ENCODE measurements at regions not wholly inside any gene's neighbourhood (a gene's known extent, or its start where the extent isn't known, plus 50 kb on each side); places are given as distances from the start of the nearest gene placed in this dataset.

DNA sequence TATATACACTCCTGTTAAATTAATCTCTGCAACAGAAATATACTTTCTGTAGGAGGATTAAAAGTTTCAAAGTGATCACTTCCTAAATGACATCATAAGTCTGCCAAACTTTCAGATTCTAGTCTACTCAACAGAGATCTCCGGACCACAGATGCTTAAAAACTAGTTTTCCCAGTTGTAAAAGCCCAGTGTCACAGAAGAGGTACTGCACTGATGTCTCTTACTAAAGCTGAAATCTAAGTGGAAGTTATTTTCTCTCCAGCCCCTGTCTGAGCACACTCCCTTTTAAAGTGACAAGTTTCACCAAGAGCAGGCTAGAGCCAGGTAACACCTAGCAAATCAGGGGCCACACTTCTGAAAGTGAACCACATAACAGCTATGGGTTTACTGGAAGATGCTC, 71.6 kb upstream of the DST start:
- peak overlapping the region; percentile 75 to 87 for H3K27ac ChIP-seq
- no peaks in the 10 kb centered on the region for H3K9me3 ChIP-seq
- H3K4me2 ChIP-seq = peak overlapping the region; percentile 74
- DNase-seq (ENCODE audit: low read depth in 1 of 2, low spot score in 1 of 2) = no peak
- H3K4me1 ChIP-seq = peaks cover 64% of the 10 kb centered on the region
- ATAC-seq = peak; percentile 71 to 74; a peak in 5 of 6 replicates
- TF ChIP-seq MYC (IDR thresholded peaks at IDR 0.05; ENCODE audit: borderline replicate concordance, low read length) = no peak
- no peak for TF ChIP-seq NR3C1 (IDR thresholded peaks at IDR 0.05)
- TF ChIP-seq FOSB (CRISPR knock-in tag; IDR thresholded peaks at IDR 0.05) = no peak
- TF ChIP-seq NPAS2 (CRISPR knock-in tag; IDR thresholded peaks at IDR 0.05; ENCODE audit: borderline replicate concordance) = no peak
- no peak for TF ChIP-seq RNF2 (IDR thresholded peaks at IDR 0.05; ENCODE audit: borderline replicate concordance, low read depth)
- TF ChIP-seq HDAC2 (IDR thresholded peaks at IDR 0.05) = no peak
- TF ChIP-seq, protein P1, sequence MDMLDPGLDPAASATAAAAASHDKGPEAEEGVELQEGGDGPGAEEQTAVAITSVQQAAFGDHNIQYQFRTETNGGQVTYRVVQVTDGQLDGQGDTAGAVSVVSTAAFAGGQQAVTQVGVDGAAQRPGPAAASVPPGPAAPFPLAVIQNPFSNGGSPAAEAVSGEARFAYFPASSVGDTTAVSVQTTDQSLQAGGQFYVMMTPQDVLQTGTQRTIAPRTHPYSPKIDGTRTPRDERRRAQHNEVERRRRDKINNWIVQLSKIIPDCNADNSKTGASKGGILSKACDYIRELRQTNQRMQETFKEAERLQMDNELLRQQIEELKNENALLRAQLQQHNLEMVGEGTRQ (IDR thresholded peaks at IDR 0.05) = no peak
- TF ChIP-seq NFE2L2 (conservative IDR thresholded peaks at IDR 0.05; ENCODE audit: low read length) = no peak
- no peak for TF ChIP-seq CHD4 (IDR thresholded peaks at IDR 0.05; ENCODE audit: borderline replicate concordance)
- TF ChIP-seq, protein P2, sequence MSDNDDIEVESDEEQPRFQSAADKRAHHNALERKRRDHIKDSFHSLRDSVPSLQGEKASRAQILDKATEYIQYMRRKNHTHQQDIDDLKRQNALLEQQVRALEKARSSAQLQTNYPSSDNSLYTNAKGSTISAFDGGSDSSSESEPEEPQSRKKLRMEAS (IDR thresholded peaks at IDR 0.05) = no peak
- TF ChIP-seq POLR2AphosphoS2 (conservative IDR thresholded peaks at IDR 0.05; ENCODE audit: low read length) = no peak
- CTCF ChIA-PET = interaction anchor here (0.8 to 6.9 kb wide), 5 partner anchors 15 to 353 kb away, joined by 3 to 67 read pairs (median 6); no protein-coding TSS in a partner anchor
- WGBS (ENCODE audit: missing lambda C conversion rate) = 17% methylated on average over 1 of the region's 1 CpG
- no peak for FAIRE-seq
- H3K4me3 ChIP-seq = no peak overlapping the region
- POLR2A ChIA-PET = interaction anchor here (0.5 kb wide), 1 partner anchor 26 kb away, joined by 3 read pairs; no protein-coding TSS in a partner anchor

DNA sequence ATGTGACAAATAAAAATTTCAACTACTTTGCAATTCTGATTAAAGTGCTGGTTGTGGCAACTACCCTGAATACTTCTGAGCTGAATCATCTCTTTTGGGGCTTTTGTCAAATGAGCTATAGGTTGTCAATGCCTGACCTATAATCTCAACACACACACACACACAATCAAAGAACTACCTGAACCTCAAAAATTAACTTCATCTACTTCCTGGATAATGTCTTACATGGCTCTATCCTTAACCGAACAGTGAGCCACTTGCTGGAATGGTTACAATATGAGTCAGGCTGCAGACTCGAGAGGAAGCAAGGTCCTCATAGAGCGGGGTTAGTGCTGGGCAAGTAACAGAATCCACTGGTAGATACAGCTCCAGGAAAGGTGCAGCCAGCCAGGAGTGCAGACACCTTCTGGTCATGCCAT, 70.6 kb upstream of the DST start:
- no peak for FAIRE-seq
- H3K4me3 ChIP-seq = no peak overlapping the region
- CTCF ChIA-PET = interaction anchor here (0.7 to 6.9 kb wide), 8 partner anchors 15 to 352 kb away, joined by 3 to 67 read pairs (median 6); no protein-coding TSS in a partner anchor
- no peaks in the 10 kb centered on the region for H3K9me3 ChIP-seq
- 5% methylated on average over 3 of the region's 3 CpGs for WGBS (ENCODE audit: missing lambda C conversion rate)
- peaks cover 74% of the 10 kb centered on the region for H3K4me1 ChIP-seq
- peak; percentile 85 to 92 for ATAC-seq
- no peak for TF ChIP-seq RAD21 (conservative IDR thresholded peaks at IDR 0.05 in 1 of 2, IDR thresholded peaks at IDR 0.05 in 1 of 2)
- no peak for TF ChIP-seq MAFK (IDR thresholded peaks at IDR 0.05; ENCODE audit: partially characterized antibody)
- TF ChIP-seq, protein P2 (IDR thresholded peaks at IDR 0.05) = 0 out of 2 replicates have a peak, but pooled peaks have one; percentile 18
- no peak for TF ChIP-seq FOSL2 (IDR thresholded peaks at IDR 0.05)
- peak; percentile 51 for TF ChIP-seq FOSL2 (CRISPR knock-in tag; IDR thresholded peaks at IDR 0.05)
- TF ChIP-seq JUNB (IDR thresholded peaks at IDR 0.05) = peak; percentile 28; the same call in 1 of the 2 replicates
- peak in 1 of 2 experiments; percentile 72 for DNase-seq (ENCODE audit: low read depth in 1 of 2, low spot score in 1 of 2)
- POLR2A ChIA-PET = interaction anchor here (0.7 kb wide), 1 partner anchor 102 kb away, joined by 9 read pairs; no protein-coding TSS in a partner anchor
- H3K4me2 ChIP-seq = peak overlapping the region; percentile 74
- H3K27ac ChIP-seq = peak overlapping the region; percentile 75 to 87

DNA sequence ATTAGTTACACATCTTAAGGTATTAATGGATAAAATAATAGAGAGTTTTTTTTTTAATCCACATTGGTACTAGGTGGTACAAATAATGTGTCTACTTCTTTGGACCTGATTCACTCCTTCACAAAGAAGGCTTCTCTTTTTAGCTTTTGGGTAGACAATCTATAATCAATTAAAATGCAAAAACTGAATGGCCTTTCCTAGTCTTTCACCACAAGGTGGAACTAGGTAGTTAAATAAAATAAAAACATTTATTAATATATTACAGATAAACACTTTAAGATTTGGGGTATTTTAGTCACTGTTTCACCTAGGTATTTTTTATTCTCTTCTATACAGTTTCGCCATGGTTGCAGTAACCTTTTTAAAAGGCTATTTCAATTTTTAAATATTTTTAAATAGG, 68.3 kb upstream of the DST start:
- TF ChIP-seq RAD21 (conservative IDR thresholded peaks at IDR 0.05 in 1 of 2, IDR thresholded peaks at IDR 0.05 in 1 of 2) (0 out of 5 replicates have a peak, but pooled peaks of 1 of the 2 experiments have one; percentile 19), RARB (CRISPR knock-in tag; IDR thresholded peaks at IDR 0.05) (no peak), MYC (IDR thresholded peaks at IDR 0.05; ENCODE audit: borderline replicate concordance, low read length) (no peak), MAZ (IDR thresholded peaks at IDR 0.05; ENCODE audit: borderline replicate concordance, low read depth, low read length) (no peak), TFCP2L1 (CRISPR knock-in tag; IDR thresholded peaks at IDR 0.05) (no peak), FOSB (CRISPR knock-in tag; IDR thresholded peaks at IDR 0.05) (no peak), ZSCAN20 (CRISPR knock-in tag; IDR thresholded peaks at IDR 0.05) (no peak), NR3C1 (IDR thresholded peaks at IDR 0.05) (no peak)
- TF ChIP-seq, protein P3, sequence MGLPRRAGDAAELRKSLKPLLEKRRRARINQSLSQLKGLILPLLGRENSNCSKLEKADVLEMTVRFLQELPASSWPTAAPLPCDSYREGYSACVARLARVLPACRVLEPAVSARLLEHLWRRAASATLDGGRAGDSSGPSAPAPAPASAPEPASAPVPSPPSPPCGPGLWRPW (IDR thresholded peaks at IDR 0.05) = no peak
- TF ChIP-seq, protein P1 (IDR thresholded peaks at IDR 0.05) = no peak
- TF ChIP-seq, protein P4, sequence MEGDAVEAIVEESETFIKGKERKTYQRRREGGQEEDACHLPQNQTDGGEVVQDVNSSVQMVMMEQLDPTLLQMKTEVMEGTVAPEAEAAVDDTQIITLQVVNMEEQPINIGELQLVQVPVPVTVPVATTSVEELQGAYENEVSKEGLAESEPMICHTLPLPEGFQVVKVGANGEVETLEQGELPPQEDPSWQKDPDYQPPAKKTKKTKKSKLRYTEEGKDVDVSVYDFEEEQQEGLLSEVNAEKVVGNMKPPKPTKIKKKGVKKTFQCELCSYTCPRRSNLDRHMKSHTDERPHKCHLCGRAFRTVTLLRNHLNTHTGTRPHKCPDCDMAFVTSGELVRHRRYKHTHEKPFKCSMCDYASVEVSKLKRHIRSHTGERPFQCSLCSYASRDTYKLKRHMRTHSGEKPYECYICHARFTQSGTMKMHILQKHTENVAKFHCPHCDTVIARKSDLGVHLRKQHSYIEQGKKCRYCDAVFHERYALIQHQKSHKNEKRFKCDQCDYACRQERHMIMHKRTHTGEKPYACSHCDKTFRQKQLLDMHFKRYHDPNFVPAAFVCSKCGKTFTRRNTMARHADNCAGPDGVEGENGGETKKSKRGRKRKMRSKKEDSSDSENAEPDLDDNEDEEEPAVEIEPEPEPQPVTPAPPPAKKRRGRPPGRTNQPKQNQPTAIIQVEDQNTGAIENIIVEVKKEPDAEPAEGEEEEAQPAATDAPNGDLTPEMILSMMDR (IDR thresholded peaks at IDR 0.05) = 0 out of 3 replicates have a peak, but pooled peaks have one; percentile 16
- peaks cover 67% of the 10 kb centered on the region for H3K4me1 ChIP-seq
- ATAC-seq = no peak
- H3K27ac ChIP-seq = no peak overlapping the region
- CTCF ChIA-PET = interaction anchor here (1.3 to 6.9 kb wide), 6 partner anchors 13 to 140 kb away, joined by 3 to 67 read pairs (median 8); no protein-coding TSS in a partner anchor
- WGBS (ENCODE audit: missing lambda C conversion rate) = 88% methylated on average over 1 of the region's 1 CpG
- no peak overlapping the region for H3K4me2 ChIP-seq
- FAIRE-seq = no peak
- POLR2A ChIA-PET = no interaction called here
- no peaks in the 10 kb centered on the region for H3K9me3 ChIP-seq
- no peak for DNase-seq (ENCODE audit: low read depth in 1 of 2, low spot score in 1 of 2)
- H3K4me3 ChIP-seq = no peak overlapping the region
